Right kidney (tissue), 1 donor: ENCODE measurements at regions not wholly inside any gene's neighbourhood (a gene's known extent, or its start where the extent isn't known, plus 50 kb on each side); places are given as distances from the start of the nearest gene placed in this dataset.
"Not testable (repeated sequence)": the region's sequence is repeated elsewhere in the genome, so short reads cannot be mapped to it uniquely, and the experiment has no call there.

Experiments
- DNase-seq: peaks from one replicate; pipeline ENCODE4 v3.0.0-alpha.2; 2016

DNA sequence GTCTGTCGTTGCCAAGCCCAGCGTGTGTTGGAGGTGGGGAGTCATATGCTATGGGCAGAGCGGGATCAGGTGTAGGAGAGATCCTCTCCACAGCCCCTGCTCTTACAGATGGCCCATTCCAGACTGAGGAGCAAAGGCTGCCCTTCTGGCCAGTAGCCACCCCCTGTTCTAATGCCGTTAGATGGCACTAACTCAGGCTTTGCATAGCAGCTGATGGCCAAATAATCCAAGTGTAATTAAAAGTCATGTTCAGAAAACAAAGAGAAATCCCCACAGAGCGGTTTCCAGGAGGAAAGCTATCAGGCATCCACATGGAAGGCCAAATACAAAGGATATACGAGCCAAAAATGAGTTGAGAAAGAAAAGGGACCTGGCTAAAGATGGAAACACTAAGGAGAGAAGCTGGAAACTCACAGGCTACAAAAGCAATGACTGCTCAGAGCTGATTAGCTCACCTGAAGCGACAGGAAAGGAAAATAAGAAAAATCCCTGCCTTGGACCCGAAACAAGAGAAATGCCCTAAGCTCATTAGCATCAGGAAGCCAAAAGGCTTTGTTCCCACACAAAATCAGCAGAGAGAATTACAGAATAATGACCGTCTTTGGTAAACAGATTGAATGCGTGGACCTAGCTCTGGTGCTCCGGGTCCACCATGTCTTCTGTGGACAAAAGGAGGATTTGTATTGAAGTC is 1002.4 kb upstream of the KLHL29 start:
- DNase-seq, result no peak

DNA sequence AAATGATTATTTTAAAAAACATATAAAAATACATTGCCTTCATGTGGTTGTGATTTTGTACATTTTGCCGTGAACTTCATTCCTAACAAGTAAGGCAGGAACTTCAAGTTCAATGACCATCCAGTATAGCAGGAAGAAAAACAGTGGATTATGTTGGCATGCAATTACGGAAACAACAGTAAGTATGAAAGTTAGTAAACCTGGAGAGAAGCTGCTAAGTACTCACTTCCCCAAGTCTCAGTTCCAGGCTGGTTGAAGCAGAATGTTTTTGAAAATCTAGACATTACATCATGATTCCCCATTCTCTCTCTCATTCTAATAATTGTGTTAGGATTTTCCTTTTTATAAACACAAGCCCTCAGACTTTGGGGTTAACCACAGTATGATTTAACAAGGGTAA is 987.1 kb upstream of the KLHL29 start:
- DNase-seq, result no peak

DNA sequence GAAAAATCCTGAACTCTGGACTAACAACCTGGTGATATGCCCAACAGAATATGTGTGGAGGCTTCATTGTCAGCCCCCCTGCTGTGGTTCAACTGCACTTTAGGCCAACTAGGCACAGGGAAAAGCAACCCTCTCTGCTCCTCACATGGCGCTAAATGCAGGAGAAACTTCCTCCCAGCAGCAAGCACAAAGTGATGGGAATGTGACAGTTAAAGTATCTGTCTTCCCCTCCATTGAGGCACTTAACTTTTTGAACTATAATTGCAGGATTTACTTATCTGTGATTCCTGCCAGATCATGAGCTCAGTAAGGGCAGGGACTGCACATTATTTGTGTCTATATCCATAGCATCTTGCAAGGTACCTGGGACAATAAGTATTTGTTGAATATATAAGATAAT is 981.2 kb upstream of the KLHL29 start:
- no peak for DNase-seq

DNA sequence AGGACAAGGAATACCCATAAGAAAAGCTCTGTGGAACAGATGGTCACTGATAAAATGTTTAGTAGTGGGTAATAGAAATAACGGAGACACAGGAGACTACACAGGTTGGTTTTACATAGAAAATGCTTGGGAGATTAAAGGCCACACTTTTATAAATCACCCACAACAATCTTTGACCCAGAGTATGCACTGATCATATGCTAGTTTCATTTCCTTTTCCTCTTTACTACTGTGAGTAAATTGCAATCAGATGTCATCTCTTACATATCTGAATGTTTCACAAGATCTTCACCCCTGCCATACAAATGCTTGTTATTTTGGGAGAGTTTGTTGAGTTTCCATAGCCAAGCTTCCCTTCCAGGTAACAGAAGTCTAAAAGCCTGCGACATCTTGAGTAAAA is 978.4 kb upstream of the KLHL29 start:
- DNase-seq, result no peak

DNA sequence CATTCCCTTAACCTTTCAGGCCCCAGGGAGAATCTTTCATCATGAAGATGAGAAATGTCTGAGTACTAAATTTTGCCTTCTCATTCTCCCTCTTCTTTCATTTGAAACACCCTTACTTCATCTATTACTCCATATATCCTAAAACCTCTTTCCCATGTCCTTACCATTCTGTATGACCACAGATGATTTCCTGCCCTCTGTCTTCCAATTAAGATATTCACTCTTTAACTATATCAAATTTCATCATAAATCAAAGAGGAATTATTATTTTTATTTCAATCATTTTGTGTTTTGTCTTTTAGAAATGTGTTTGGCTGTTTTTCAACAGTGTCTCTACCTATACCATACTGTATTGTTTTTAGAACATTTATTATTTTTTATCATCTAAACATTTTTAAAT is 964.9 kb upstream of the KLHL29 start:
- no peak for DNase-seq

GRCh38 chr2:22442051-22442450 is 942.9 kb upstream of the KLHL29 start:
- no peak for DNase-seq

- DNase-seq, result no peak
Observed at GRCh38 chr2:22444281-22444680, 940.7 kb upstream of the KLHL29 start.

DNA sequence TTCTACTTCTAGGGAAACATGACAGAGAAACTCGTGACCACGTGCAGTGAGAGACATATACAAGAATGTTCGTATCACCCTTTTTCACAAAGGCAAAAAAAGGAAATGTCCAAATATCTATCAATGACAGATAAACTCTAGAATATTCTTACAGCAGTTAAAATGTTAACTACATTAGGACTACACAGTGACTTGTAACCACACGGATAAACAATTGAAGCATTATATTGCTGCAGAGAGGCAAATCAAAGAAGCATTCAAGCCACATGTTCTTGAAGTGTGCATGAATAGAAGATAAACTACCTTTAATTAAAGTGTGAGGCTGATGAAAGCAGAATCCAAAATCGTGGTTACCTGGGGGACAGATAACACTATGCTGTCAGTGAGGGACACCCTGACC is 935.3 kb upstream of the KLHL29 start:
- DNase-seq, result no peak

DNA sequence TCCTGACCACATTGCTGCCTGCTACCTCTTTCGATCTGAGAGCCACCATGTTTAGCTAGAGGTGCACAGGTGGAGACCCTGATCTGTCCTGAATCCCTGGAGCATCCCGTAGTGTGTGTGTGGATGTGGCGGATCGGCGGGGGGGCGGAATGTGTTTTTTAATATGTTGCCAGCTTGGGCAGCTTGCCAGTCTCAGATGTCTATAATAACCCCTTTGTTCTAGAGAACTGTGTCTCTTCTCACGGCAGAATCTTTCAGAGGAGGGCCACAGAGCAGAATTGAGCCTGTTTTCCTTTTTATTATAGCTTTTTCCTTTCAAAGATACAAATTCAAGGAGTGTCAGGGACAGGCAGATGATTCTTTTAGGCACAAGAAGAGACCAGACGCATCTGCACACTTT is 934.1 kb upstream of the KLHL29 start:
- no peak for DNase-seq

DNA sequence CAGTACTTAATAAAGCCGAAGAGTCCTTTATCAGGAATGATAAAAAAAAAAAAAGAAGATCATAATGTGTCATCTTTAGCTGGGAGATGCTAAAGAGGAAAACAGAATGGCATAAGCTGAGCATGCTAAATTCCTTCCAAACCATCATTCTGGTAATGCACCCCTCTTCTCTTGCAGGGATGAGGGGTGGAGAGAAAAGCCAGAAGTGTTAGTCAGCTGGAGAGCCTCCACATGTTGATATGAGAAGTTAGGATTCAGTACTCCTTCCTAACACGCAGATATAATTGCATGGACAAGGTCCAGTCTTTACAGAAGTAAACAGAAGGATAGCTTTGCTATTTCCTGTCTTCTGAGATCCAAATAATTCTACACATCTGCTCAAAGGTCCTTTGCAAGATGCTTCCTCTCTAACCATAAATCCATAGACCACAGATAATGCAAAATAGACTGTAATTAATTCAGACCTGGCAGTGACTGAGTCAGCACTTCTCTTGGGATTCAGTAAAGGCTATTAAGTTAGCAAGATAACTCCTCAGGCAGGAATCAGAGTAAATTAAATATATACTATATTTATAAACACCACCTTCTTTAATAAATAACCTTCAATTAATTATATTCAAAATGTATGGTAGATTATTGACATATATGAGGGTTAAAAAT is 930.0 kb upstream of the KLHL29 start:
- DNase-seq, result no peak

DNA sequence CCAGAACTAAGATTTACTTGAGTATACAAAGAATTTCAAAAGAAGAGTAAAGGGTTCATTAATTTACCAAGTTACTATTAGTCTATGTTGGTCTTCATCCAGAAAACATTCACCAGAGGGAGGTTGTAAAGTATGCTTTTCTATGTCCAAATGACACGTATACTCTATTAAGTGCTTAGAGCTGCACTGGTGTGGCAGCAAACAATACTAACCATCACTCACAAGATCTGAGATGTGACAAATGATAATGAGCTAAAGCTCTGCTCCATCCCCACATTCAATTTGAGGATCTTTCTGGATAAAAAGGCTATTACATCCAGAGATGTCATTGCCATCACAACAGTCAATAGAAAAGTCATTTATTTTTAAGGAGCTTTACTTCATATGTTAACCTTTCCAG is 926.5 kb upstream of the KLHL29 start:
- no peak for DNase-seq

DNA sequence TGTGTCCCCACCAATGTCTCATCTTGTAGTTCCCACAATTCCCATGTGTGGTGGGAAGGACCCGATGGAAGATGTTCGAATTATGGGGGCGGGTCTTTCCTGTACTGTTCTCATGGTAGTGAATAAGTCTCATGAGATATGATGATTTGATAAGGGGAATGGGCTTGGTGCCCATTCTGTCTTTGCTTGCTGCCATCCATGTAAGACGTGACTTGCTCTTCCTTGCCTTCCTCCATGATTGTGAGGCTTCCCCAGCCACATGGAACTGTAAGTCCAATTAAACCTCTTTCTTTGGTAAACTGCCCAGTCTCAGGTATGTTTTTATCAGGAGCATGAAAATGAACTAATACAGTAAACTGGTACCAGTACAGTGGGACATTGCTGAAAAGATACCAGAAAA is 909.9 kb upstream of the KLHL29 start:
- DNase-seq, result not testable (repeated sequence)

DNA sequence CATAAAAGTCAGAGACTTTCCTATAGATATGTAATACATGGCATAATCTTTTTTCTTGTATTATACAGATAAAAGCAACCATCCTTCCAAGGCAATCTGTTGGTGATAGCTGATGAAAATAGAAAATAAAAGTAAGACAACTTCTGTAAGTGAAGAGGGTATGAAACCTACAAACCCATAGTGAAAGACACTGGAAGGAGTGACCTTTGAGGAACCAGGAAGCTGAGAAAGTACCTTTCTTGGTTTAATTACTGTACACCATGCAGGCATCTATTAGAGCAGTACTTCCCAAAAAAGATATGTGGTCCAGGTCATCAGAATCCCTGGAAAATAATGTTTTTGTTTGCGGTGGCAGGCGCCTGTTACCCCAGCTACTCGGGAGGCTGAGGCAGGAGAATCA is 906.6 kb upstream of the KLHL29 start:
- DNase-seq, result no peak

GRCh38 chr2:22481486-22482259 is 903.3 kb upstream of the KLHL29 start:
- DNase-seq, result no peak

DNA sequence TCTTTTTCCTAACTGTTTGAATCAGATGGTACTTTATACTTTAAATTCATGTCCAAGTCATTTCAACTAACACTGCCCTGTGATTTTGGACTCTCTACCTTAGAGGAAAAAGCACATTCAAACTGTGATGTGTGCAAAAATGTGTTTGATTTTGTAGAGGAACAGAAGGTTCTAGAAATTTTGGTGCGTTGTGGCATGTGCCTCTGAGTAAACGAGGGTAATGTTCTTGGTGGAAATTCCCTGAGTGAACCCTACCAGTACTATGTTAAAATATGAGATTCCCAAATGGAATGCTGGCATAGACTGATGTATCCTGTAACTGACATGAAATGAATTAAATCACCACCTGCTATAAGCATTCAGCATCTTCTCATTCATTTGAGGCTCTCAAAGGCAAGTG is 901.9 kb upstream of the KLHL29 start:
- no peak for DNase-seq

GRCh38 chr2:22485486-22485885 is 899.5 kb upstream of the KLHL29 start:
- no peak for DNase-seq

GRCh38 chr2:22486343-22486742 is 898.6 kb upstream of the KLHL29 start:
- no peak for DNase-seq

DNA sequence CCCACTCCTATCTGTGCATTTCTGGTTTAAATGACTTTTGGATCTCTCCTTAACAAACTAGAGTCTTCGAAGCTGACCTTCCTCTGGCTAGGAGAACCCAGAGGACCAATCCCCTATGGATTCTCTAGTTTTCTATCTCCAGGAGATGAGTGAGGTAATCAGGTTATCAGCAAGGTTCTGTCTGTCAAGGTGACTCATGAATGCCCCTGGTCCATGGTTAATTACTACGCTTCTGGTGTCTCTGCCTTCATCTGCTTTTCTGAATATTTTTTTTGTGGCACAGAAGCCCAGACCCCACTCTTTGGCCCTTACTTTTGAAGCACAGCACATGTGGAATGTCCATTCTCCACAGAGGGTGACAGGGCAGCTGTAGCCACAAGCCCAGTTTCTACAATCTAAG is 897.9 kb upstream of the KLHL29 start:
- DNase-seq, result no peak

DNA sequence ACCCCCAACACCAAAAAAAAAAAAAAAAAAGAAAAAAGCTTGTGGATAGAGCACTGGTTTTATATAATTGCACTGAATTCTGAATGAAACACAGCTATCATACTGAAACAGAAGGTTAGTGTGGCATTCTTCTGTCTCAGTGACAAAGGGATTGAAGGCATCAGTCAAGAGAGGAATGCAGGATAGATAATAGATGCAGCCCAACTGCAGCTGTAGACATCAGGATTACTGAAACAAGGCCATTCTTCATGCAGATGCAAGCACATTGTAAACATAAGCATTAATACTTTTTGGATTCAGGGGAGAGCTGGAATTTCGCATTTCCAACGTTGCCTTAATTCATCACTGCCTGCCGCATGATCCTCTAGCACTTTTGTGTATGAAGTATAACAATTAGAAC is 897.4 kb upstream of the KLHL29 start:
- DNase-seq, result no peak

- no peak for DNase-seq
Observed at GRCh38 chr2:22491442-22491841, 893.5 kb upstream of the KLHL29 start.

DNA sequence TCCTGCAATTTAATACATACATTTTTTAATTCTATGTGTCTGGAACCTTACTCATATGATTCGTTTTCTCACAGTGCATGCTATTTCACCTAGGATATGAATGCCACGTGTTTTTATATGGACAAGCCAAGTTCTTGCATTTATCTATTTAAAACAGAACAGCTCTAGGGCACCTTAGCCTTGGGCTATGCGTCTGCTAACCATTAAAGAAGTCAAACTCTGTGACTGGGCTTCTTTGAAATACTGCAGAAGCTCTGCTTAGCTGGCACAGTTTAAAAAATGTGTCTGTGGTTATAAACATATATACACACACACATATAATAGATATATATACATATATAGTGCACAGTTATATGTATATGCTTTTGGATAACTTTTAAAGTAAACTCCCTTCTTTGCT is 890.8 kb upstream of the KLHL29 start:
- no peak for DNase-seq

DNA sequence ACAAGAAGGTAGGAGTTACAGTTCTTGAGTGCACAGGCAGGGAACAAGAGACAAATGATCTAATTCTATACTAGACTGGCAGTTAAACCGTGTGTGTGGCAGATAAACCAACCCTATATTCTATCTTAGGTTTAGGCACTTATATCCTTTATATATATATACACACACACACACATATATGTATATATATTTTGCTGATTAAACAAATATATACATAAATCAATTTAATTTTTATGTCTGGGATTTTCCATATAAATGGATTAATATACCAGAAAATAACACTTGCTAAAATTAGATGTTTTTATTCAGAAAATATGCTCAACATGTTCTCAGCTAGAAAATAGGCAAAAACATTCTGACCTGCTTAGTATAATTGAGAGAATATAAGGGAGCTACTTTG is 887.9 kb upstream of the KLHL29 start:
- DNase-seq, result no peak

DNA sequence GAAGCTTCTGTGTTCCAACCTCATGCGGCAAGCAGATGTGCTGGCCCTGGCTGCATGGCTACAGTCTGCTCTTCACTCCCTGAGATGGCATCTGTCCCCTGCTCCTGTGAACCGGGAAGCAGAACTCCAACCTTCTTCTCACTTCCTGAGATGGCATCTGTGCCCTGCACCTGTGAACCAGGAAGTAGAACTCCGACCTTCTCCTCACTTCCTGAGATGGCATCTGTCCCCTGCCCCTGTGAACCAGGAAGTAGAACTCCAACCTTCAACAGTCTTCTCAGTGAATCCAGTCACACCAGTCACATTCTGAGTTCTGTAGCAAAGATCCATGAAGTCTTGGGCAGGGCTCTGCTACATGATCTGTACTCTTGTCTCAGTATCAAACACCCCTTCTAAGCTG is 887.2 kb upstream of the KLHL29 start:
- no peak for DNase-seq
